HG03175 (cell line): ENCODE measurements at regions not wholly inside any gene's neighbourhood (a gene's known extent, or its start where the extent isn't known, plus 50 kb on each side); places are given as distances from the start of the nearest gene placed in this dataset.
"Not testable (repeated sequence)": the region's sequence is repeated elsewhere in the genome, so short reads cannot be mapped to it uniquely, and the experiment has no call there.

ENCODE experiments used
- ATAC-seq: cut with Tn5 transposase; IDR thresholded peaks from one replicate; pipeline ENCODE4 v1.9.1; 2021; ENCODE audit warnings: mild to moderate bottlenecking, moderate library complexity; ENCODE audit not compliant: unreplicated experiment

DNA sequence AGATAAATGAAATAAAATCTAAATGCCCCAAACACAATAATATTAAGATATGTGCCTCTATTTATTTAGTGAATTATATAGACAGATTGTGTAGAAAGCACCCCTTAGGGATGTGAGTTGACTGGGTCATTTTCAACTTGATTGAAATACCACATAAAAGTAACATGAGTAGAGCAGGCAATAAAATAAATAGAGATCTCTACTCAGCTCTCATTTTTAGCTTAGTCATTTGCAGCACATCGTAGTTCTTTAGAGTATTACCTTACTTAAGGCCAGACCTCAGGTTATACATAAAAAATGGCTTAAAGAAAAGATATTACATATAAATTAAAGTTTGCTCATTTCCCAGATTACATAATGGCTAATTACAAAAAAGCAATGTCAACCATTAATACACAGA, 1525.6 kb upstream of the PRR20A start:
- ATAC-seq, result no peak

DNA sequence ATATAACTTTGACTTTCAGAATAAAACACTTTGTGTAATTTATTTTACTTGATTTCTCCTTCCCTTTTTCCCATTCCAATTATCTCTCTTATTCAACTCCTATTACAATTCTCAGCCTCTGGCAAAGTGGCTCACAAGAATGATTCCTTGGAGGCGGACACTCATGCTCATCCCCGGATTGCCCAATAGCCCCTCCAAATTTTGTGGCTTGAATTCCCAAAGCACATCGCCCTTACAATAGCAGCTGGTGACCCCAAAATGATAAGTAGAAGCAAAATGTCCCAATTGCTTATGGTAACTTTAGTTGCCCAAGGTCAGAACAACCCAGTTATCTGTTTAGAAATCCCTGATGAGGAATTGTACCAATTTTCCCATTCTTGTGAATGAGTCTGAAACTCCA, 1523.5 kb upstream of the PRR20A start:
- no peak for ATAC-seq

DNA sequence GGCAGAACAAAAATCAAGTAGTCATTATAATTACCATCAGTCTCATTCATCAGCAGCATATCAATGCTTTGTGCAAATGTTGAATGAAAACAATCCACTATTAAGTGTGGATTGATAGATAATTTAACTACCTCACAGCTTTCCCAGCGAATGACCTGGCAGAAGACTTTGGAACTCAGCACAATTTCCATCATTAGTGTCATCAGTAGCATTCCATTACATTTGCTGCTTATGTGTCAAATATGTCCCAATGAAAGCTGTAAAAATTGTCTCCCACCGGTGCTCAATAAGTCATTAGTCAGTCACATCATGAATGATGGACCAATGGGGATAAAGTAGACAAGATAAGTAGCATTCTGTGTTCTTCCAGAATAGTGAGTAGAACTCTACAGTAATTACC, 1513.5 kb upstream of the PRR20A start:
- ATAC-seq, result no peak

DNA sequence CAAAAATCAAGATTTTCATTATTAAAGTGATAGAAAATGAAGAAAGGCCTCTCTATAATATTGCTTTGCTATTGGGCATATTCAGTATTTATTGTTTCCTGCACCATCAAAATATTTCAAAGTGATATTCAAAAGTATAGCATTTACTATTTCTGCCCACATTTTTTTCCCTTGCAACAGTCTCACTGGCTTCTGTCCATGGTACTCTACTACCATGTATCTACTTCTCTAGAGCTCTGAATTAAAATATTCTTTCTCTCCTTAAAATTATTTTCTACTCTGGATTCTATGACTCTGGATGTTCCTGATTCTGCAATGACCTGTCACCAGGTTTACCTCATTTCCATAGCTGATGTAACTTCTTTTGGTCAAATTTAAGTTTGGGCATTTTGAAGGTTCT, 1508.3 kb upstream of the PRR20A start:
- no peak for ATAC-seq

DNA sequence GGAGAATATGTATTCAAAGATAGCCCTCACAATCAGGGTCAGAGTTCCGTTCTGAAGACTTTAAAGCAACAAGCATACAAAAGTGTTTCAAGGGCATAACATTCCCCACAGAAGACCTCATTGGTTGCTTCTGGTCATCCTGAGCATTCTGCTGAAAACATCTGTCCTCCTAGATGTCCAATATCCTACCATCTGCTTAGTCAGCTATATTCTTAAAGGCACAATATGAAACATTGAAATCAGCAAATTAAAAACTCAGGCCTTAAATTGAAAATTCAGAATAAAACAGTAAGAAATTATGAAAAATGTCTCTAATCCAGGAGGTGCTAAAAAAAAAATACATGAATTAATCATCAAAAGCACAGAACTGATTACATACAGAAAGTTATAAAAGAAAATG, 1491.2 kb upstream of the PRR20A start:
- ATAC-seq, result no peak

DNA sequence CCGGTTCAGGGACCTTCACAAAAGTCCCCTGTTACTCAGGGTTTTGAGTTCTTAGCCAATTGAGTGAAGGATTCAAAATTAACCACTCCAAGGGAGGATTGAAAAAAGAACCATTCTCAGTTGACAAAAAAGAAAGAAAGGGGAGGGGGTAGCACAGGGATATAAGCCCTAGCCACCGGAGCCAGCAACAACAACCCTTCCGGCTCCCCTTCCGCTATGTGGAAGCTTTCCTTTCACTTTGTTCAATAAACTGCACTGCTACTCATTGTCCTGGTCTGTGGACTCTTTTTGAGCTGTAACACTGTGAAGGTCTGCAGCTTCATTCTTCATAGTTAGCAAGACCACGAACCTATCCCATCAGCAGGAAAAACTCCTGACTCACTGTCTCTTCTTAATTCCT, 1488.1 kb upstream of the PRR20A start:
- no peak for ATAC-seq

DNA sequence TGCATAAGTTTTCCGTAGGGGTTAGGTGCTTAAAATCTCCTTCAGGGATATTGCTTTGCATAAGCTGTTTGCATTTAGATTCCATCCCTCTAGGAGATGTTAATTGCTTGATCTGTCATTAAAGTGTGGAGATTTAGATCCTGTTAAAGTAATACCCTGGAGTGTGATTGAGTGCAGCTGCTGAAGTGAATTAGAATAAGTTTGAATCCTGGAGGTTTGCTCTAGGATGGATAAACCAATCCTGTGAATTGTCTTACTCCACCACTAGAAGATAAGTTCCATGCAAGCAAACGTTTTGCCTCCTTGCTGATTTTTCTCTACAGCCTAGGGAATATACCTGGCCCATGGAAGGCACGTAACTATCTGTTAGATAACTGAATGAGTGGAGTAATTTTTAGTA, 1487.2 kb upstream of the PRR20A start:
- no peak for ATAC-seq

DNA sequence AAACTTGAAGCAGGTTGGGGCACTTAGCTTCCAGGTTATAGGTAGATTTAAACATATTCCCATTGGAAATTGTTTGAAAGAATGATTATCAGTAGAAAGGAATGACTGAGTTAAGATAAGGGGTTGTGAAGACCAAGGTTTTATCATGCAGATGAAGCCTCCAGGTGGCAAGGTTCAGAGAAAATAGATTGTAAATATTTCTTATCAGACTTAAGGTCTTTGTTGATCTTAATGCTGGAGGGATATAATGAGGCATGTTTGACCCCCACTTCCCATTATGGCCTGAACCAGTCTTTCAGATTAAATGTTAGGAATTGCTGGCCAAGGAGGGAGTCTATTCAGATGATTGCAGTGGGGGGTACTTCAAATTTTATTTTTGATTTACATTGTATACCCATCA, 1486.5 kb upstream of the PRR20A start:
- no peak for ATAC-seq

DNA sequence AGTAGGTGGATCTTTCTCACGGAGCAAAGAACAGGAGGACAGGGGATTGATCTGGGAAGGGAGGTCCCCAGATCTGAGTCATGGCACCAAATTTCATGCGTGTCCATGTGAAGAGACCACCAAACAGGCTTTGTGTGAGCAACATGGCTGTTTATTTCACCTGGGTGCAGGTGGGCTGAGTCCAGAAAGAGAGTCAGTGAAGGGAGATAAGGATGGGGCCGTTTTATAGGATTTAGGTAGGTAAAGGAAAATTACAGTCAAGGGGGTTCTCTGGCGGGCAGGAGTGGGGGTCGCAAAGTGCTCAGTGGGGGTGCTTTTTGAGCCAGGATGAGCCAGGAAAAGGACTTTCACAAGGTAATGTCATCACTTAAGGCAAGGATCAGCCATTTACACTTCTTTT, 1480.5 kb upstream of the PRR20A start:
- not testable (repeated sequence) for ATAC-seq

DNA sequence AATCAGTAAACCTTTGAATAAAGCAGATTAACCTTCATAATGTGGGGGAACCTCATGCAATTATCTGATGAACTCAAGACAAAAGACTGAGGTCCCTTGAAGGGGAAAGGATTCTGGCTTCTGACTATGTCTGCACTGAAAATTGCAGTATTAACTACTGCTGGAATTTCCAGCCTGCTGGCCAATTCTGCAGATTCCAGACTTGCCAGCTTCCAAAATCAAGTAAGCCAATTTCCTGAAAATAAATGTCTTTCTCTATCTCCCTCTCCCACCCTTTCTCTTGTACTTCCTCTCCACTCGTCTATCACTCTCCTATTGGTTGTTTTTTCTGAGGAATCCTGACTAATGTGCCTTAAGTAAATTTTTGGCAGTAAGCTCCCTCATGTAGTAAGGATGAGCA, 1479.9 kb upstream of the PRR20A start:
- ATAC-seq, result no peak

DNA sequence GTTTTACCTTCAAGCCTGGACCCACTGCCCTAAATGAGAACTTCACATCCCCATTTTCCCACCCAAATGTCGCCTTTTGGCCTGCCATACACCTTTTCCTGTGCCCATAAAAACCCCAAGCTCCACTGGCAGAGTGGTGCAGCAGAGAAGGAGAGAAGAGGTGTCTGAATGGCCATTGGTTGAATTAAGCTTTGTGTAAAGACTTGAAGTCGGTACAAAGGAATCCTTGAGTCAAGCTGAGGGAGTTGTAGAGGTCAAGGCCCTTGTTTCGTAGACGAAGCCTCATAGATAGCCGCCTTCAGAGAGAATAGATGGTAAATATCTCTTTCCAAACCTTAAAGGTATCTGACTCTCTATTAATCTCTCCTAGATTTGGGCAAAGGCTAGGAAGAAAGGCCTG, 1479.2 kb upstream of the PRR20A start:
- ATAC-seq, result no peak

DNA sequence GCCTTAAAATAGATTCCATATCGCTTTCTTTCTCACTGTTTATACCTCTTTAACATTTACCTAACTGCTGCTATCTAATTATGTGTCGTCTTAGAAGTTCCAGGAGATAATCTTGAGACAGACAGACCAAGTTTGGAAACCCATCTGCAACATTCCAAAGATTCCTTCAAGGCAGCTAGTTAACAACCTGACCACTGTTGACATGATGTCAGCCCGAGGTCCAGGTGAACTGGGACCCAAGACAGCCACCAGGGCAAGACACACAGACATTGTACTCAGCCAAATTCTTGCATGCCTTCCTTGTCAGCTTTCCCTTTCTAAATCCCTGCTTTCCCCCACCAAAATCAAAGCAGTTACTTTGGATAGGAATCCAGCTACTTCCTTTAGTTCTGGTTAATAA, 1476.5 kb upstream of the PRR20A start:
- ATAC-seq, result no peak

DNA sequence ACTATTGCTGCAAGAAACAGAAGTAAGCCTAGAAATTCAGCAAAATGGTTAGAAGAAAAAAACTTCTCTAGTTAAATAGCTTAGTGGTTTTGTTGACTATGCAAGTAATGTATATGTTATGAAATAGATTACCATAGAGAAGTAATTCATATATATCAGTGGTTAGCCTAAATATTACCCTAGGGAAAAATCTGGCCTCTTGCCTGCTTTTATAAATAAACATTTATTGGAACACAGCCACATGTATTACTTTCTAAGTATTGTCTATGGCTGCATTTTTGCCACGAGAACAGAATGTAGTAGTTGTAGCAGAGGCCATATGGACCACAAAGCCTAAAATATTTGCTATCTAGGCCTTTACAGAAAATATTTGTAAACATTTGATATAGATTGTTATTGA, 1471.7 kb upstream of the PRR20A start:
- no peak for ATAC-seq

DNA sequence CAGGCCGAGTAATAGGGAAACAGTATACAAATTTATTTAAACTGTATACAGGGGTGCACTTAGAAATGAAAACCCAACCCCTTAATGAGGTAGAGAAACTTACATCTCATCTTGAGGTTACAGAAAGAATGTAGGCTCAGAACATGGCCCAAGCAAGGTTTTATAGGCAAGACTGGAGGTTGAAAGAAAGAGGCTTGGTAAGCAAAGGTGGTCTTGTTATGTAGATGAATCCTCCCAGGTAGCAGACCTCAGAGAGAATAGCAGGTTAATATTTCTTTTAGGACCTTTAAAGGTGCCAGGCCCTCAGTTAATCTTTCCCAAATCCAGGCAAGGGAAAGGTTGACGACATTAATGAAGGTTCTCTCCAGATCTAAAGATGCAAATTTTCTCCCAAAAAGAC, 1466.8 kb upstream of the PRR20A start:
- ATAC-seq, result no peak

DNA sequence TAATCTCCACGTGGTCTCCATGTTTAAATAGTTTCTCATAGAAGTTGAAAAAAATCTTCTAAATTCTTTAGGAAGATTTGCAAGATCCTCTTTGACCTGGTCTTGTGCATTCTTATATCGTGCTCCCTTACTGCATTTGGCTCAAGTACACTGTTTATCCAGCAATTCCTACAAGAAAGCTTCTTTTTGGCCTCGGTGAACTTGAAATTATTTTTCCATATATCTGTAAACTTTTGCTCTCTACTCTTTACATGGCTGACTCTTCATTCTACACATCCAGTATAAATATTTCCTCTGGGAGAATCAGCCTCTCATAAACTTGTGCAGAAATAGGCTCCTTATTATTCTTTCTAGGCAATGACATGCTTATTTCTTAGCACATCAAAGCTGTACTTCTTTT, 1457.9 kb upstream of the PRR20A start:
- ATAC-seq, result no peak

DNA sequence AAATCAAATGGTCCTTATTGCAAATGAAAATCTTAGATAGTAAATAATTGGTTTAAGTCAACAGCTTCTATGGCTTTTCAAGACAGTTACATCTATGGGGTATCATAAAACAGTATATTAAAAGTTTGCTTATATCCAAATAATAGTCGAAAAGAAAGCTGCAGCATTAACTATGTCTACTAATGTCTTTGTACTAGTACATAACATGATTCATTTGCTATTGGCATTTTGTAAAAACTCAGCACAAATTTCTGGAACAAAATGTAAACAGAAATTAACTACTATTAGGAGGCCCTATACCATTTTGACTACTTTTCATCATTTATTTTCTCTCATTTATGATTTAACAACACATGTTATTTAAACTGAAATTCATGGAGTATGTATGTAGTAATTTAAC, 1435.2 kb upstream of the PRR20A start:
- ATAC-seq, result no peak

DNA sequence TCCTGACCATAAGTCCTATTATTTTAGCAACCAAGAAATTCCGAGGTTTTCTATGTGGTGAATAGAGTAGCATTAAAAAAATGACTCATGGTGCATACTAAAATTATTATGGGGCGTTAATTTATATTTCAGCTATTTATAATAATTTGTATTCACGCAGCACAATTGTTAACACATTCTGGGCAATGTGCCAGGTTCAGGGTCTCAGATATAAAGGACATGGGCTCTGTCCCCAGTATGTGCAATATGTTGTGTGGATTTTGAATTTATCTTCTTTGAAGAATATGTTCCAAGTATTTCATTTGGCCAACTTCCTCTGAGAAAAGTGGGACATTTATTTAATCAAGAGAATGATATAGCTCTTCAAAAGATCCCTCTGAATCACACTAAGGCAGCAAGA, 1434.7 kb upstream of the PRR20A start:
- no peak for ATAC-seq

DNA sequence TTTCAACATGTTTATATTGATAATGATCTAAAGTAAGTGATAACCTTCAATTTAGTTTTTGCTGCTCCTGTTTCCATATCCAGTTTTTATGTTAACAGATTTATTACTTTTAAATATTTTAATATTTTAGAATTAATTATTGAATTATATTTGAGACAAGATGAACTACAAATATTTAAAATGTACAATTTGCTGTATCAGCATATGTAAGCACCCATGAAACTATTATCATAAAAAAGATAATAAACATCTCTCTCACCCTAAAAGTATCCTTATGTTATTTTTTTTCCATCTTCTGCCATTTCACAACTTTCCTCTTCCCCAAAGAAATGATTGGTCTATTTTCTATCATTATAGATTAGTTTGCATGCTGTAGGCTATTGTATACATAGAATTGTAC, 1426.6 kb upstream of the PRR20A start:
- ATAC-seq, result no peak

DNA sequence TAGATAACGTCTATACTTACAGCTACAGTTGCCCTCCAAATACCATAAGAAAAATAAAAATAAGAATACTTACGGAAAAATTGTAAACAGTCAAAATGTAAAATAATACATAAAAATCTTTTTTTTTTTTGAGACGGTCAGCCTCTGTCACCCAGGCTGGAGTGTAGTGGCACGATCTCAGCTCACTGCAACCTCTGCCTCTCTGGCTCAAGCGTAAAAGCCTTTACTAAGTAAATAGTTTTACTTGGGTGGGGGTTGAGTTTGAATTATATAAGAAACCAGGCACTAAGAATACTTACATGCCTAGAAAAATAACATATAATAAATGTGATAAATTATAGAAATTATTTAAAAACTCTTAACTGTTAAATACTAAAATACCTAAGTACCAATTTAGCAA, 1413.0 kb upstream of the PRR20A start:
- ATAC-seq, result no peak

DNA sequence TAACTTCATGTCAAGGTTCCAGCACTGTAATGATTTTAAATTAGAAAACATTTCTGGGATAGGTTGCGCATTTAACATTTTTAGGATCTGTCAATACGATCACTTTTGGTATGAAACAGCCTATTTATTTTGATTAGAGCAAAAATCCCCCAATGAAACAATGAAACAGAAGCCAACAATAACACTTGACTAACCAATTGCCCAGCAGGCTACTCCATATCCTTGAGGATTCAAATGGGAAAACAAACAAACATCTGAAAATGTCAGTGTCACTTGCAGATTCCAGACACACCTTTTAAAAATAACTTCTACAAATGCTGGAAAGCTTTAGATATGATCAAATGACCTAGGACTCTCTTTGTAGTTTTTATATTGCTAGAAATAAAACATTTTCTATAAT, 1412.5 kb upstream of the PRR20A start:
- no peak for ATAC-seq

DNA sequence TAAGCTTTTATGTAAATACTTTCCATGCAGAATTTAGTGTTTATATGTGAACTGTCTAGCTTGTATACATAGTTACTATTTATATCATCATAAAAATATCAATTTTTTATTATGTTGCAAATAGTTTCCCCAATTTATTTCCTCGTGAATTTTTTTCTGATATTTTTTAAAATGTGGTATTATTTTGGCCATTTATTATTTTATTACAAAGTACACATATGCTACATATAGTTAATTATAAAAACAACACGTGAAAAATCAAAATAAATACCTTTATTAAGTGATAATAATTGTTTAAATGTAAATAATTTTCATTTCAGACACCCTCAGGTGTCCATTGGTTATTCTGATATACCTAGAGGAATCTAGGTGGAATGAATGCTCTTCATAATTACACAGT, 1394.9 kb upstream of the PRR20A start:
- no peak for ATAC-seq

DNA sequence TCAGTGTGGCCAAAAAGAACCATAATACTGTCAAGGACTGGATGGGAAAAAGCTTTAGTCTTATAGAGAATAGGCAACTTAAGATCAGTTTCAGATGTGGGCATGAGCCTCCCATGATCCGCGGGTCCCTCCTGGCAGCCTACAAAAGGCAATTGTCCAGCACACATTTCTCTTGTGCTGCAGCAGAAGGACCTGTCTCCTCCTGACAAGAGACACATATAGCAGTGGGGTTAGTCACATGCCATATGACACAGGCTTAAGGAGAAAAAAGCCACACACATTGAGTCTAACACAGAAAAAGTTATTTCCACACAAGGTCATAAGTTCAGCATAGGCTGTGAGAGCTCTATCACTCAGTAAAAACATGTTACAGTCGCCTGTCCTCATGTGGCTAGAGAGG, 1378.7 kb upstream of the PRR20A start:
- ATAC-seq, result no peak

DNA sequence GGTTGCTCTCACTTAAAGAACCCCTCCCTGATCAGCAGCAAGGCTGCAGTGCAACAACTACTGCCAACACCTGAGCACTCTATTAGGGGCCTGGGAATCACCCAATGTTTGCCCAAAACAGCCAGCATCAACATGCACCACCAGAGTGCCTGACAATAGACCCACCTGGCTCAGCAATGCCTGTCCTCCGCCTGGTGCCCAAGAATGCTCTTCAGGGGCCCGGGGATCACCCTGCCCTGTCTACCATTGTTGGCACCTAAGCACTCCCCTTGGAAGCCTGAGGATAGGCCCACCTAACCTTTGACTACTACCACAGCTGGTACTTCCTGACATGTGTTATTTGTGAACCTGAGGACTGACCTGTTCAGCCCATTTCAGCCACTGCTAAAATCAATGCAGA, 1363.1 kb upstream of the PRR20A start:
- ATAC-seq, result no peak

DNA sequence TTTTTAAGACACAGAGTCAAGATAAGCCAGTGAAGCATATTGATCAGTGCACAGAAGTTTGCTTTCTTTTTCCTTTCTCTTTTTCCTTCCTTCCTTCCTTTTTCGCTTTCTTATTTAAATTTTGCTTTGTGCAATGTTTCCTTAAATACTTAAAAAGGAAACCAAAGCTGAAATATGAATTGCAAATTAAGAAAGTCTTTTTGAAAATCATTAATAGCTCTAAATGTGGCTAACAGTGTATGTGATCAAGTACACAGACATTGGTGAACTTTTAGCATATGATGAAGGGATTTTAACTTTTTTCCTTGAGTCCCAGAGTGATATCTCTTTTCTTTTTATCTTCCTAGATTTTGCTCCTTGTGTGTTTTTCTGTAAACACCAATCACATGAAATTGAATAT, 1356.9 kb upstream of the PRR20A start:
- ATAC-seq, result no peak
